ENCODE measurements at regions not wholly inside any gene's neighbourhood (a gene's known extent, or its start where the extent isn't known, plus 50 kb on each side); places are given as distances from the start of the nearest gene placed in this dataset.

DNA sequence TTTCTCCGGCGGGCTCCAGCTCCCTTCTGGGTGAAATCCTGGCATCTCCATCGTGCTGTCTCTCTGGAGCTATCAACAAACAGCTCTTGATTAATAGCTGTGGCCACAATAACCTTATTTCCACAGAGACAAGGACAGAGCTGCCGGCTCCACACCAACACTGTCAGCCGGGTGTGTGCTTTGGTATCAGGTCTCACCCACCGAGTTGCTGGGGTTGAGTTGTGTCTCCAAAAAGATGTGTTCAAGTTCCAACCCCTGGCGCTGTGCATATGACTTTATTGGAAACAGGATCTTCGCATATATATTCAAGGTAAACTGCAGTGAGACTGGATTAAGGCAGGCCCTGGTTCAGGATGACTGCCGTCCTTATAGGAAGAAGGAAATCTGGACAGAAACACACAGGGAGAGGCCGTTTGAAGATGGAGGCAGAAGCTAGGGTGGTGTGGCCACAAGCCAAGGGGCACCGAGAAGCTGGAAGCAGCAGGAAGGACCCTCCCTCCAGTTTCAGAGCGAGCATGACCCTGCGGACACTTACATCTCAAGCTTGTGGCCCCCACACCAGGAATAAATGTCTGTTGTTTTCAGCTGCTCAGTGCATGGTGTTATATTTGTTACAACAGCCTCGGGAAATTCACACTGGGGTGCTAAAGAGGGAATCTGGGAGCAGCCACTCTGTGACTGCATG, 88.4 kb upstream of the TMPRSS2 start:
- no peaks in the 10 kb centered on the region for H3K36me3 ChIP-seq (ENCODE audit: insufficient read depth, low read length)
- TF ChIP-seq CTCF (IDR thresholded peaks at IDR 0.05; ENCODE audit: extremely low read depth, low read depth, low read length), result no peak
- H3K9me3 ChIP-seq (ENCODE audit: low read depth, low read length), result no peaks in the 10 kb centered on the region
- H2AFZ ChIP-seq (ENCODE audit: low read length), result no peak overlapping the region
- H3K4me3 ChIP-seq (ENCODE audit: insufficient read depth, low read length), result no peak overlapping the region
- H3K4me1 ChIP-seq (ENCODE audit: insufficient read depth, low read length), result no peaks in the 10 kb centered on the region
- no peak for DNase-seq (ENCODE audit: insufficient read length, low spot score, missing footprints)
- no peaks in the 10 kb centered on the region for H3K79me2 ChIP-seq (ENCODE audit: insufficient read depth, low read length)
- peaks cover 11% of the 10 kb centered on the region for H3K27me3 ChIP-seq (ENCODE audit: insufficient read depth, low read length)
- H3K4me2 ChIP-seq (ENCODE audit: insufficient read depth, low read length), result no peak overlapping the region
- H4K20me1 ChIP-seq (ENCODE audit: insufficient read depth, low read length), result no peaks in the 10 kb centered on the region
- no peak overlapping the region for H3K27ac ChIP-seq (ENCODE audit: low read depth, low read length)

GRCh38 chr21:41594268-41594667, 86.3 kb upstream of the TMPRSS2 start:
- Histone ChIP-seq H3K9me3 (ENCODE audit: low read depth, low read length) (no peaks in the 10 kb centered on the region), H3K4me1 (ENCODE audit: insufficient read depth, low read length) (no peaks in the 10 kb centered on the region), H3K4me2 (ENCODE audit: insufficient read depth, low read length) (no peak overlapping the region), H3K27me3 (ENCODE audit: insufficient read depth, low read length) (peaks cover 11% of the 10 kb centered on the region), H2AFZ (ENCODE audit: low read length) (no peak overlapping the region), H4K20me1 (ENCODE audit: insufficient read depth, low read length) (no peaks in the 10 kb centered on the region), H3K27ac (ENCODE audit: low read depth, low read length) (no peak overlapping the region), H3K79me2 (ENCODE audit: insufficient read depth, low read length) (no peaks in the 10 kb centered on the region), H3K36me3 (ENCODE audit: insufficient read depth, low read length) (no peaks in the 10 kb centered on the region), H3K4me3 (ENCODE audit: insufficient read depth, low read length) (no peak overlapping the region)
- no peak for TF ChIP-seq CTCF (IDR thresholded peaks at IDR 0.05; ENCODE audit: extremely low read depth, low read depth, low read length)
- no peak for DNase-seq (ENCODE audit: insufficient read length, low spot score, missing footprints)

DNA sequence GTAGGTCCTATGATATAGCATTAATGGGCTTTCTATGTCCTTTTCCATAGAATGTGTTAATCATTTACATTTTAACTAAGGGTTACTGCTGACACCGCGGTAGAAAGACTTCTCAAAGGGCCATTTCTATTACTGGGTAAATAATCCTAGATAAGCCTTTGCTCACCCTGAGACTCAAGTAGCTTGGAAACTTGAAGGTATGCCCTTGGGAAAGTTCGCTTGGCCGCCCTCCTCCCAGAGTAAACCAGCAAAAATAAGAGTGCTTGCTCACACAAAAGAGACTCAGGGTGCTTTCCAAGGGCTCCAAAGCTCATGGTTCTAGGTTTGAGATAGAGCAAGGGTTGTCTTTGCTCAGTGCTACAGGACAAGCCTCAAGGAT, 85.8 kb upstream of the TMPRSS2 start:
- DNase-seq (ENCODE audit: insufficient read length, low spot score, missing footprints), result no peak
- no peaks in the 10 kb centered on the region for H3K36me3 ChIP-seq (ENCODE audit: insufficient read depth, low read length)
- H2AFZ ChIP-seq (ENCODE audit: low read length), result no peak overlapping the region
- no peak overlapping the region for H3K4me3 ChIP-seq (ENCODE audit: insufficient read depth, low read length)
- H3K27me3 ChIP-seq (ENCODE audit: insufficient read depth, low read length), result peaks cover 11% of the 10 kb centered on the region
- H3K9me3 ChIP-seq (ENCODE audit: low read depth, low read length), result no peaks in the 10 kb centered on the region
- no peaks in the 10 kb centered on the region for H3K79me2 ChIP-seq (ENCODE audit: insufficient read depth, low read length)
- H4K20me1 ChIP-seq (ENCODE audit: insufficient read depth, low read length), result no peaks in the 10 kb centered on the region
- no peak for TF ChIP-seq CTCF (IDR thresholded peaks at IDR 0.05; ENCODE audit: extremely low read depth, low read depth, low read length)
- no peak overlapping the region for H3K4me2 ChIP-seq (ENCODE audit: insufficient read depth, low read length)
- H3K4me1 ChIP-seq (ENCODE audit: insufficient read depth, low read length), result no peaks in the 10 kb centered on the region
- no peak overlapping the region for H3K27ac ChIP-seq (ENCODE audit: low read depth, low read length)

GRCh38 chr21:41593051-41593759, 85.2 kb upstream of the TMPRSS2 start:
- H2AFZ ChIP-seq (ENCODE audit: low read length), result no peak overlapping the region

More at GRCh38 chr21:41593051-41593759, 85.2 kb upstream of the TMPRSS2 start:
- peaks cover 11% of the 10 kb centered on the region for H3K27me3 ChIP-seq (ENCODE audit: insufficient read depth, low read length)
- H3K4me1 ChIP-seq (ENCODE audit: insufficient read depth, low read length), result no peaks in the 10 kb centered on the region
- no peaks in the 10 kb centered on the region for H3K79me2 ChIP-seq (ENCODE audit: insufficient read depth, low read length)
- no peak overlapping the region for H3K4me3 ChIP-seq (ENCODE audit: insufficient read depth, low read length)
- no peaks in the 10 kb centered on the region for H3K9me3 ChIP-seq (ENCODE audit: low read depth, low read length)
- H4K20me1 ChIP-seq (ENCODE audit: insufficient read depth, low read length), result no peaks in the 10 kb centered on the region
- DNase-seq (ENCODE audit: insufficient read length, low spot score, missing footprints), result no peak
- no peak for TF ChIP-seq CTCF (IDR thresholded peaks at IDR 0.05; ENCODE audit: extremely low read depth, low read depth, low read length)
- H3K4me2 ChIP-seq (ENCODE audit: insufficient read depth, low read length), result no peak overlapping the region
- no peak overlapping the region for H3K27ac ChIP-seq (ENCODE audit: low read depth, low read length)
- H3K36me3 ChIP-seq (ENCODE audit: insufficient read depth, low read length), result no peaks in the 10 kb centered on the region
